Midbrain (tissue), 1 donor: ENCODE measurements at regions not wholly inside any gene's neighbourhood (a gene's known extent, or its start where the extent isn't known, plus 50 kb on each side); places are given as distances from the start of the nearest gene placed in this dataset.

Experiments used
- DNase-seq: peaks from one replicate; lab custom pipeline; 2025; lab: John Stamatoyannopoulos, UW

GRCh38 chr13:64917566-64917965, 2312.6 kb downstream of the PCDH9 start:
- no peak for DNase-seq

GRCh38 chr13:64912141-64912540, 2318.0 kb downstream of the PCDH9 start:
- no peak for DNase-seq

GRCh38 chr13:64910096-64910495, 2320.0 kb downstream of the PCDH9 start:
- no peak for DNase-seq

GRCh38 chr13:64909184-64909583, 2321.0 kb downstream of the PCDH9 start:
- DNase-seq, result no peak

GRCh38 chr13:64900039-64900438, 2330.1 kb downstream of the PCDH9 start:
- no peak for DNase-seq

GRCh38 chr13:64884976-64885375, 2345.2 kb downstream of the PCDH9 start:
- no peak for DNase-seq

- no peak for DNase-seq
Measured at GRCh38 chr13:64877176-64877575, 2353.0 kb downstream of the PCDH9 start.

- no peak for DNase-seq
Measured at GRCh38 chr13:64871742-64872141, 2358.4 kb downstream of the PCDH9 start.

- DNase-seq, result no peak
Measured at GRCh38 chr13:64869539-64869938, 2360.6 kb downstream of the PCDH9 start.

- DNase-seq, result no peak
Measured at GRCh38 chr13:64867856-64868255, 2362.3 kb downstream of the PCDH9 start.

GRCh38 chr13:64866331-64866730, 2363.8 kb downstream of the PCDH9 start:
- no peak for DNase-seq

- no peak for DNase-seq
Measured at GRCh38 chr13:64855506-64855905, 2374.6 kb downstream of the PCDH9 start.

- no peak for DNase-seq
Measured at GRCh38 chr13:64850017-64850416, 2380.1 kb downstream of the PCDH9 start.

GRCh38 chr13:64849196-64849595, 2380.9 kb downstream of the PCDH9 start:
- no peak for DNase-seq

- no peak for DNase-seq
Measured at GRCh38 chr13:64847767-64848166, 2382.4 kb downstream of the PCDH9 start.

- no peak for DNase-seq
Measured at GRCh38 chr13:64845110-64845509, 2385.0 kb downstream of the PCDH9 start.

GRCh38 chr13:64819081-64819480, 2411.1 kb downstream of the PCDH9 start:
- no peak for DNase-seq

GRCh38 chr13:64817691-64818090, 2412.4 kb downstream of the PCDH9 start:
- no peak for DNase-seq

- no peak for DNase-seq
Measured at GRCh38 chr13:64810750-64811149, 2419.4 kb downstream of the PCDH9 start.

- DNase-seq, result no peak
Measured at GRCh38 chr13:64808704-64809103, 2421.4 kb downstream of the PCDH9 start.

- DNase-seq, result no peak
Measured at GRCh38 chr13:64801768-64802167, 2428.4 kb downstream of the PCDH9 start.

- no peak for DNase-seq
Measured at GRCh38 chr13:64798422-64798821, 2431.7 kb downstream of the PCDH9 start.

GRCh38 chr13:64793592-64793991, 2436.5 kb downstream of the PCDH9 start:
- no peak for DNase-seq

GRCh38 chr13:64793131-64793530, 2437.0 kb downstream of the PCDH9 start:
- DNase-seq, result no peak

- no peak for DNase-seq
Measured at GRCh38 chr13:64791373-64791772, 2438.8 kb downstream of the PCDH9 start.
